ENCODE measurements at regions not wholly inside any gene's neighbourhood (a gene's known extent, or its start where the extent isn't known, plus 50 kb on each side); places are given as distances from the start of the nearest gene placed in this dataset.
"Not testable (repeated sequence)": the region's sequence is repeated elsewhere in the genome, so short reads cannot be mapped to it uniquely, and the experiment has no call there.

GRCh38 chr6:137717074-137718073 lies 149.7 kb upstream of the TNFAIP3 start:
- Histone ChIP-seq H3K27ac (ENCODE audit: low read depth in 2 of 2, low read length in 2 of 2) (no peak overlapping the region), H3K27me3 (ENCODE audit: control insufficient read depth in 2 of 2, insufficient read depth in 2 of 2, low read length in 2 of 2) (no peaks in the 10 kb centered on the region), H3K9me3 (ENCODE audit: control insufficient read depth in 2 of 2, low read length in 2 of 2) (no peaks in the 10 kb centered on the region), H3K4me3 (ENCODE audit: low read length in 2 of 2) (no peak overlapping the region), H3K9ac (ENCODE audit: low read depth in 1 of 2, low read length in 2 of 2) (no peak overlapping the region), H3K4me1 (ENCODE audit: control insufficient read depth in 2 of 2, insufficient read depth in 2 of 2, low read length in 2 of 2) (no peaks in the 10 kb centered on the region), H3K36me3 (ENCODE audit: control insufficient read depth in 2 of 2, insufficient read depth in 2 of 2, low read length in 2 of 2) (no peaks in the 10 kb centered on the region)

DNA sequence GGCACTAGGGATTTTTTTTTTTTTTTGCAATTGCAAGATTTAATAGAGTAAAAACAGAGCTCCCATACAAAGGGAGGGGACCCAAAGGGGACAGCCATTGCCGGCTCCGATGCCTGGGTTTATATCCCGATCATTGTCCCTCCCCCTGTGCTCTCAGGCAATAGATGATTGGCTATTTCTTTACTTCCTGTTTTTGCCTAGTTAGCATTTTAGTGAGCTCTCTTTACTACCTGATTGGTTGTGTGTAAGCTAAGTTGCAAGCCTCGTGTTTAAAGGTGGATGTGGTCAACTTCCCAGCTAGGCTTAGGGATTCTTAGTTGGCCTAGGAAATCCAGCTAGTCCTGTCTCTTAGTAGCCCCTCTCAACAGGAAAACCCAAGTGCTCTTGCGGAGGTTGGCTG lies 148.2 kb upstream of the TNFAIP3 start:
- H3K9ac ChIP-seq (ENCODE audit: low read depth in 1 of 2, low read length in 2 of 2); H3K27ac ChIP-seq (ENCODE audit: low read depth in 2 of 2, low read length in 2 of 2); H3K4me1 ChIP-seq (ENCODE audit: control insufficient read depth in 2 of 2, insufficient read depth in 2 of 2, low read length in 2 of 2); H3K9me3 ChIP-seq (ENCODE audit: control insufficient read depth in 2 of 2, low read length in 2 of 2); H3K36me3 ChIP-seq (ENCODE audit: control insufficient read depth in 2 of 2, insufficient read depth in 2 of 2, low read length in 2 of 2); H3K4me3 ChIP-seq (ENCODE audit: low read length in 2 of 2); H3K27me3 ChIP-seq (ENCODE audit: control insufficient read depth in 2 of 2, insufficient read depth in 2 of 2, low read length in 2 of 2): not testable (repeated sequence)

DNA sequence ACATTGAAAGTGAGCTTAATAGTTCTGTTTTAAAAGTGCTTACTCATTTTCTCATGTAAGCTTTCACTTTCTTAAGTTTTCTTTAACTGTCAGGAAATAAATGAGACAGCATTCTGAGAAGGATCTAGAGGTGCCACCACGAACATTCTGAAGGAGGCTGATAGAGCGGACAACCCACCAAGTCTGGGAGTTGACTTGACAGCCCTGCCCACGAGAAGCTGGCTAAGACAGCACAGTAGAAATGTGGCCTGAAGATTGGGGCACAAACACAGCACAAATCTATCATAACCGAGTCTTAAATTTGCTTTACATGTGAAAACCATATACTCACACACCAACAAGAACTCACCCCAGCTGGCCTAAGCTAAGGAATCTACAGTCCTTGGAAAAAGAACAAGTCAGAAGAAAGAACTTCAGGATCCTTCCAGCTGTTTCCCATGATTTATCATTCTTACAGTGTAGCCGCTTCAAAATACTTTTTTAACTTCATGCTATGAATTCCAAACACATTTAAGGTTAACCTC lies 144.2 kb upstream of the TNFAIP3 start:
- H3K4me3 ChIP-seq (ENCODE audit: low read length in 2 of 2), result no peak overlapping the region
- no peak overlapping the region for H3K27ac ChIP-seq (ENCODE audit: low read depth in 2 of 2, low read length in 2 of 2)
- no peaks in the 10 kb centered on the region for H3K27me3 ChIP-seq (ENCODE audit: control insufficient read depth in 2 of 2, insufficient read depth in 2 of 2, low read length in 2 of 2)

DNA sequence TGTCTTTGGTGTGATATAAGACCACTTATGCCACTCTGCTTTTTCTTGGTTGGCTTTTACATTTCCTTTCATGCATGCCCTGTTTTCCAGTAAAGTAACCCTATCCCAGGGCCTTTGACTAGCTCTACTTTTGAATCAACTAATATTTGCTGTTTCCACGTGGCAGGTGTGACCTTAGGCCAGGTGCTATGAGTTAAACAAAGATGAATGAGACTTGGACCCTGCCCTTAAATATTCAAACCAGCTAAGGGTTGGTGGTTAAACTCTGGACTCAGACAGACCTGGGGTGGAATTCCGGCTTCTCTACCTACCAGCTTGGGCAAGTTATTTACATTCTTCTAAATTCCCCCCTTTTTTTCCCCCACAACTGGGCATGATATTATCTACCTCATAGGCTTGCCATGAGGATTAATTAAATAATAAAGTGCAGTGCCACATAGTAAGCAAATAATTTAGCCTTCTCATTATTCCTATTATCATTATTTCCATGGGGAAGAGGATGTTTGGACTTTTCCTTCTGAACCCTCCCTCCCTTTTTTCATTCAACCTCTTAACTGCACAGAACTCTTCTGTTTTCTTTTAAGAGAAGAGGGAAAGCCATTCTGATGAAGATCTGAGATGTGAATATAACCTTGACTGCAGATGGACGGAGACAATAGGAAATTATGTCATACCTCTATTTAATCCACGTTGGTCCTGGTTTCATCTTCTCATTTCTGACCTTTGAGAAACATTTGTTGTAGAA lies 143.6 kb upstream of the TNFAIP3 start:
- Histone ChIP-seq H3K4me1 (ENCODE audit: control insufficient read depth in 2 of 2, insufficient read depth in 2 of 2, low read length in 2 of 2) (no peaks in the 10 kb centered on the region), H3K27ac (ENCODE audit: low read depth in 2 of 2, low read length in 2 of 2) (no peak overlapping the region), H3K4me3 (ENCODE audit: low read length in 2 of 2) (no peak overlapping the region), H3K9me3 (ENCODE audit: control insufficient read depth in 2 of 2, low read length in 2 of 2) (no peaks in the 10 kb centered on the region), H3K36me3 (ENCODE audit: control insufficient read depth in 2 of 2, insufficient read depth in 2 of 2, low read length in 2 of 2) (no peaks in the 10 kb centered on the region), H3K9ac (ENCODE audit: low read depth in 1 of 2, low read length in 2 of 2) (no peak overlapping the region), H3K27me3 (ENCODE audit: control insufficient read depth in 2 of 2, insufficient read depth in 2 of 2, low read length in 2 of 2) (no peaks in the 10 kb centered on the region)

More for the DNA sequence above, 144.2 kb upstream of the TNFAIP3 start:
- Histone ChIP-seq H3K9me3 (ENCODE audit: control insufficient read depth in 2 of 2, low read length in 2 of 2) (no peaks in the 10 kb centered on the region), H3K36me3 (ENCODE audit: control insufficient read depth in 2 of 2, insufficient read depth in 2 of 2, low read length in 2 of 2) (no peaks in the 10 kb centered on the region), H3K4me1 (ENCODE audit: control insufficient read depth in 2 of 2, insufficient read depth in 2 of 2, low read length in 2 of 2) (no peaks in the 10 kb centered on the region), H3K9ac (ENCODE audit: low read depth in 1 of 2, low read length in 2 of 2) (no peak overlapping the region)

DNA sequence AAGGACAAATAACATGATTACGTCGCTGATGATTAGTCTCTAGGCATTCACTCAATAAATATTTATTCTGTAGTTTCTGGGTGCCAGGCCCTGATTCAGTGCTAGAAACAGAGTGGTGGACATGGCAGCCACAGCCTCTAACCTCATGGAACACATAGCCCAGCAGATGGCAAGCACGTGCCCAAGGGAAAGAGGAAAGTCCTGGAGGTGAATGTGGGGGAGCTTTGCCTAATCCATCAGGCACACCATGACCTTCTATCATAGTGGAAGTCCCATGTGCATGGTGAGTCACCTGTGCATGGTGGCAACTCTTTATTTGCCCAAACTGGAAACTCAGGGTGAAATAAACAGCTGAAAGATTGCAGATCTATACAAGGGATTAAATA lies 143.0 kb upstream of the TNFAIP3 start:
- Histone ChIP-seq H3K27ac (ENCODE audit: low read depth in 2 of 2, low read length in 2 of 2) (no peak overlapping the region), H3K36me3 (ENCODE audit: control insufficient read depth in 2 of 2, insufficient read depth in 2 of 2, low read length in 2 of 2) (no peaks in the 10 kb centered on the region), H3K4me1 (ENCODE audit: control insufficient read depth in 2 of 2, insufficient read depth in 2 of 2, low read length in 2 of 2) (no peaks in the 10 kb centered on the region), H3K4me3 (ENCODE audit: low read length in 2 of 2) (no peak overlapping the region), H3K27me3 (ENCODE audit: control insufficient read depth in 2 of 2, insufficient read depth in 2 of 2, low read length in 2 of 2) (no peaks in the 10 kb centered on the region), H3K9me3 (ENCODE audit: control insufficient read depth in 2 of 2, low read length in 2 of 2) (no peaks in the 10 kb centered on the region), H3K9ac (ENCODE audit: low read depth in 1 of 2, low read length in 2 of 2) (no peak overlapping the region)

- no peak overlapping the region for H3K9ac ChIP-seq (ENCODE audit: low read depth in 1 of 2, low read length in 2 of 2)
- no peaks in the 10 kb centered on the region for H3K4me1 ChIP-seq (ENCODE audit: control insufficient read depth in 2 of 2, insufficient read depth in 2 of 2, low read length in 2 of 2)
- H3K27me3 ChIP-seq (ENCODE audit: control insufficient read depth in 2 of 2, insufficient read depth in 2 of 2, low read length in 2 of 2), result no peaks in the 10 kb centered on the region
- H3K27ac ChIP-seq (ENCODE audit: low read depth in 2 of 2, low read length in 2 of 2), result no peak overlapping the region
- H3K4me3 ChIP-seq (ENCODE audit: low read length in 2 of 2), result no peak overlapping the region
- H3K36me3 ChIP-seq (ENCODE audit: control insufficient read depth in 2 of 2, insufficient read depth in 2 of 2, low read length in 2 of 2), result no peaks in the 10 kb centered on the region
- no peaks in the 10 kb centered on the region for H3K9me3 ChIP-seq (ENCODE audit: control insufficient read depth in 2 of 2, low read length in 2 of 2)
These were observed 142.4 kb upstream of the TNFAIP3 start for GRCh38 chr6:137724495-137725211.

- Histone ChIP-seq H3K27me3 (ENCODE audit: control insufficient read depth in 2 of 2, insufficient read depth in 2 of 2, low read length in 2 of 2) (no peaks in the 10 kb centered on the region), H3K36me3 (ENCODE audit: control insufficient read depth in 2 of 2, insufficient read depth in 2 of 2, low read length in 2 of 2) (no peaks in the 10 kb centered on the region), H3K4me3 (ENCODE audit: low read length in 2 of 2) (no peak overlapping the region), H3K4me1 (ENCODE audit: control insufficient read depth in 2 of 2, insufficient read depth in 2 of 2, low read length in 2 of 2) (no peaks in the 10 kb centered on the region), H3K9me3 (ENCODE audit: control insufficient read depth in 2 of 2, low read length in 2 of 2) (no peaks in the 10 kb centered on the region), H3K27ac (ENCODE audit: low read depth in 2 of 2, low read length in 2 of 2) (no peak overlapping the region), H3K9ac (ENCODE audit: low read depth in 1 of 2, low read length in 2 of 2) (no peak overlapping the region)
These were observed 141.1 kb upstream of the TNFAIP3 start for GRCh38 chr6:137725949-137726348.

GRCh38 chr6:137726582-137726981 lies 140.5 kb upstream of the TNFAIP3 start:
- Histone ChIP-seq H3K4me3 (ENCODE audit: low read length in 2 of 2) (no peak overlapping the region), H3K27ac (ENCODE audit: low read depth in 2 of 2, low read length in 2 of 2) (no peak overlapping the region), H3K4me1 (ENCODE audit: control insufficient read depth in 2 of 2, insufficient read depth in 2 of 2, low read length in 2 of 2) (no peaks in the 10 kb centered on the region), H3K9me3 (ENCODE audit: control insufficient read depth in 2 of 2, low read length in 2 of 2) (no peaks in the 10 kb centered on the region), H3K27me3 (ENCODE audit: control insufficient read depth in 2 of 2, insufficient read depth in 2 of 2, low read length in 2 of 2) (no peaks in the 10 kb centered on the region), H3K9ac (ENCODE audit: low read depth in 1 of 2, low read length in 2 of 2) (no peak overlapping the region), H3K36me3 (ENCODE audit: control insufficient read depth in 2 of 2, insufficient read depth in 2 of 2, low read length in 2 of 2) (no peaks in the 10 kb centered on the region)

- Histone ChIP-seq H3K27ac (ENCODE audit: low read depth in 2 of 2, low read length in 2 of 2) (no peak overlapping the region), H3K36me3 (ENCODE audit: control insufficient read depth in 2 of 2, insufficient read depth in 2 of 2, low read length in 2 of 2) (no peaks in the 10 kb centered on the region), H3K4me1 (ENCODE audit: control insufficient read depth in 2 of 2, insufficient read depth in 2 of 2, low read length in 2 of 2) (peaks cover 0 to 3% of the 10 kb centered on the region in 2 donors), H3K9ac (ENCODE audit: low read depth in 1 of 2, low read length in 2 of 2) (no peak overlapping the region), H3K27me3 (ENCODE audit: control insufficient read depth in 2 of 2, insufficient read depth in 2 of 2, low read length in 2 of 2) (no peaks in the 10 kb centered on the region), H3K9me3 (ENCODE audit: control insufficient read depth in 2 of 2, low read length in 2 of 2) (no peaks in the 10 kb centered on the region), H3K4me3 (ENCODE audit: low read length in 2 of 2) (no peak overlapping the region)
These were observed 139.8 kb upstream of the TNFAIP3 start for GRCh38 chr6:137727216-137727765.

Measured in mucosa of rectum (tissue), 2 donors.